H9 (cell line): ENCODE measurements at regions not wholly inside any gene's neighbourhood (a gene's known extent, or its start where the extent isn't known, plus 50 kb on each side); places are given as distances from the start of the nearest gene placed in this dataset.

Experiments used
- DNase-seq: peaks from one replicate; pipeline ENCODE4 v3.0.0-alpha.2; 2017
- H2AFZ ChIP-seq: one replicate; pipeline ENCODE4 v1.6.1; 2013; ENCODE audit warnings: mild to moderate bottlenecking, low read length, control low read depth, moderate library complexity
- H2AK5ac ChIP-seq: 2 replicates; pipeline ENCODE4 v1.6.1; 2013; ENCODE audit warnings: low read length, control low read depth, mixed read lengths; ENCODE audit not compliant: insufficient read length
- H2BK120ac ChIP-seq: one replicate; pipeline ENCODE4 v1.6.1; 2013; ENCODE audit warnings: low read depth, mild to moderate bottlenecking, low read length, control low read depth, inconsistent platforms; ENCODE audit not compliant: poor library complexity, severe bottlenecking
- H2BK12ac ChIP-seq: 2 replicates; pipeline ENCODE4 v1.6.1; 2013; ENCODE audit warnings: low read length, control low read depth, mixed read lengths, low read depth; ENCODE audit not compliant: insufficient read length
- H2BK15ac ChIP-seq: 2 replicates; pipeline ENCODE4 v1.6.1; 2013; ENCODE audit warnings: low read depth, low read length, control low read depth
- H2BK20ac ChIP-seq: one replicate; pipeline ENCODE4 v1.6.1; 2013; ENCODE audit warnings: low read depth, mild to moderate bottlenecking, low read length, control low read depth, inconsistent platforms; ENCODE audit not compliant: poor library complexity, severe bottlenecking
- H2BK5ac ChIP-seq: 2 replicates; pipeline ENCODE4 v1.6.1; 2013; ENCODE audit warnings: low read length, control low read depth, mixed read lengths; ENCODE audit not compliant: insufficient read length
- H3K14ac ChIP-seq: 2 replicates; pipeline ENCODE4 v1.6.1; 2013; ENCODE audit warnings: low read length, control low read depth; ENCODE audit not compliant: insufficient read depth
- H3K18ac ChIP-seq: 2 replicates; pipeline ENCODE4 v1.6.1; 2013; ENCODE audit warnings: low read depth, mild to moderate bottlenecking, mixed read lengths, low read length, control low read depth; ENCODE audit not compliant: insufficient read length
- H3K23ac ChIP-seq: 2 replicates; pipeline ENCODE4 v1.6.1; 2013; ENCODE audit warnings: low read length, control low read depth, mixed read lengths, low read depth; ENCODE audit not compliant: insufficient read length
- H3K23me2 ChIP-seq: 2 replicates; pipeline ENCODE4 v1.6.1; 2013; ENCODE audit warnings: low read depth, mild to moderate bottlenecking, mixed read lengths, low read length, control low read depth; ENCODE audit not compliant: insufficient read length, poor library complexity, severe bottlenecking
- H3K27ac ChIP-seq: 2 replicates; pipeline ENCODE4 v1.5.1; 2013; ENCODE audit warnings: low read length, control low read depth, mixed read lengths, low read depth; ENCODE audit not compliant: insufficient read length
- H3K27me3 ChIP-seq: 2 replicates; pipeline ENCODE4 v1.6.1; 2013; ENCODE audit warnings: low read length, control low read depth, inconsistent platforms; ENCODE audit not compliant: insufficient read depth
- H3K4ac ChIP-seq: 2 replicates; pipeline ENCODE4 v1.6.1; 2013; ENCODE audit warnings: low read depth, mild to moderate bottlenecking, control low read depth, inconsistent platforms, low read length, moderate library complexity
- H3K4me1 ChIP-seq: 2 replicates; pipeline ENCODE4 v1.6.1; 2013; ENCODE audit warnings: low read length, control low read depth, inconsistent platforms; ENCODE audit not compliant: insufficient read depth
- H3K4me2 ChIP-seq: 2 replicates; pipeline ENCODE4 v1.6.1; 2013; ENCODE audit warnings: low read length, control low read depth, mixed read lengths; ENCODE audit not compliant: insufficient read length, insufficient read depth
- H3K56ac ChIP-seq: 2 replicates; pipeline ENCODE4 v1.6.1; 2013; ENCODE audit warnings: low read depth, mild to moderate bottlenecking, mixed read lengths, low read length, control low read depth; ENCODE audit not compliant: insufficient read length
- H3K79me1 ChIP-seq: 2 replicates; pipeline ENCODE4 v1.6.1; 2013; ENCODE audit warnings: low read depth, mild to moderate bottlenecking, moderate library complexity, low read length, control low read depth, inconsistent platforms; ENCODE audit not compliant: insufficient read depth, poor library complexity, severe bottlenecking
- H3K79me2 ChIP-seq: 2 replicates; pipeline ENCODE4 v1.6.1; 2013; ENCODE audit warnings: low read length, control low read depth, inconsistent platforms; ENCODE audit not compliant: insufficient read depth
- H3K9ac ChIP-seq: 2 replicates; pipeline ENCODE4 v1.6.1; 2013; ENCODE audit warnings: low read length, control low read depth, mixed read lengths; ENCODE audit not compliant: insufficient read length; ENCODE audit errors: extremely low read depth
- H3K9me3 ChIP-seq: one replicate; pipeline ENCODE4 v1.6.1; 2013; ENCODE audit warnings: low read depth, low read length, inconsistent platforms; ENCODE audit not compliant: control insufficient read depth
- H3T11ph ChIP-seq: one replicate; pipeline ENCODE4 v1.6.1; 2013; ENCODE audit warnings: mild to moderate bottlenecking, low read length, control low read depth, inconsistent platforms
- H4K20me1 ChIP-seq: one replicate; pipeline ENCODE4 v1.6.1; 2013; ENCODE audit not compliant: control insufficient read depth, insufficient read length, insufficient read depth
- H4K5ac ChIP-seq: 2 replicates; pipeline ENCODE4 v1.6.1; 2013; ENCODE audit warnings: low read depth, mild to moderate bottlenecking, mixed read lengths, low read length, control low read depth; ENCODE audit not compliant: insufficient read length
- H4K8ac ChIP-seq: replicated peaks from 2 replicates; pipeline ENCODE4 v1.6.1; 2013; ENCODE audit warnings: low read length, control low read depth, mixed read lengths, low read depth; ENCODE audit not compliant: insufficient read length
- H4K91ac ChIP-seq: 2 replicates; pipeline ENCODE4 v1.6.1; 2013; ENCODE audit warnings: low read depth, mild to moderate bottlenecking, moderate library complexity, mixed read lengths, low read length, control low read depth; ENCODE audit not compliant: insufficient read length
- H3K27ac Mint-ChIP-seq, 3 experiments: 2 replicates in 2 of 3; 3 replicates in 1 of 3; pipeline ENCODE4 v1.8.0; 2020 to 2021; ENCODE audit warnings: mixed read lengths in 3 of 3, mild to moderate bottlenecking in 1 of 3, moderate library complexity in 1 of 3
- H3K27me3 Mint-ChIP-seq: 2 replicates; pipeline ENCODE4 v1.8.0; 2021; ENCODE audit warnings: low read depth, mild to moderate bottlenecking, moderate library complexity, mixed read lengths
- H3K36me3 Mint-ChIP-seq, 3 experiments: 2 replicates in 2 of 3; 3 replicates in 1 of 3; pipeline ENCODE4 v1.8.0; 2020 to 2021; ENCODE audit warnings: low read depth in 3 of 3, mixed read lengths in 3 of 3; ENCODE audit not compliant: insufficient read depth in 1 of 3
- H3K4me1 Mint-ChIP-seq, 2 experiments: 2 replicates each; pipeline ENCODE4 v1.8.0; 2020; ENCODE audit warnings: mixed read lengths in 2 of 2
- H3K4me3 Mint-ChIP-seq, 2 experiments: 2 replicates in 1 of 2; 3 replicates in 1 of 2; pipeline ENCODE4 v1.8.0; 2020 to 2021; ENCODE audit warnings: mild to moderate bottlenecking in 2 of 2, mixed read lengths in 2 of 2, moderate library complexity in 1 of 2
- H3K9me3 Mint-ChIP-seq, 2 experiments: 2 replicates in 1 of 2; 3 replicates in 1 of 2; pipeline ENCODE4 v1.8.0; 2020; ENCODE audit warnings: mild to moderate bottlenecking in 2 of 2, mixed read lengths in 2 of 2, moderate library complexity in 1 of 2
- CTCF ChIP-seq: fragments of 200-600 bp; sonication (generic); conservative IDR thresholded peaks from 3 replicates; pipeline ENCODE4 v1.8.0; 2021; ENCODE audit warnings: antibody characterized with exemption, mild to moderate bottlenecking

- Histone ChIP-seq H2BK12ac (no peak overlapping the region), H3K23ac (no peak overlapping the region)
- TF ChIP-seq CTCF = no peak
These were observed 835.8 kb upstream of the FLRT2 start for GRCh38 chr14:84694161-84694560.

More at GRCh38 chr14:84694161-84694560, 835.8 kb upstream of the FLRT2 start:
- H3K23me2 ChIP-seq = no peaks in the 10 kb centered on the region
- H4K8ac ChIP-seq = no peak overlapping the region
- Mint-ChIP-seq H3K4me1 (no peaks in the 10 kb centered on the region), H3K36me3 (no peaks in the 10 kb centered on the region), H3K9me3 (no peaks in the 10 kb centered on the region), H3K4me3 (no peak overlapping the region), H3K27ac (no peak overlapping the region), H3K27me3 (no peaks in the 10 kb centered on the region)
- no peaks in the 10 kb centered on the region for H4K20me1 ChIP-seq
- H3K9me3 ChIP-seq = no peaks in the 10 kb centered on the region
- H3K56ac ChIP-seq = no peak overlapping the region
- H2AK5ac ChIP-seq = no peak overlapping the region
- H2BK15ac ChIP-seq = no peak overlapping the region
- no peak overlapping the region for H3K27ac ChIP-seq
- no peak overlapping the region for H4K5ac ChIP-seq
- no peak overlapping the region for H2BK120ac ChIP-seq
- no peak overlapping the region for H3K9ac ChIP-seq
- no peak overlapping the region for H2BK20ac ChIP-seq
- no peaks in the 10 kb centered on the region for H3K79me1 ChIP-seq
- no peak for DNase-seq
- H3K14ac ChIP-seq = no peak overlapping the region
- no peak overlapping the region for H2BK5ac ChIP-seq
- no peak overlapping the region for H2AFZ ChIP-seq
- no peak overlapping the region for H3T11ph ChIP-seq
- no peak overlapping the region for H3K18ac ChIP-seq
- H3K79me2 ChIP-seq = no peaks in the 10 kb centered on the region
- H3K4me2 ChIP-seq = no peak overlapping the region
- H3K4me1 ChIP-seq = no peaks in the 10 kb centered on the region
- H3K27me3 ChIP-seq = no peaks in the 10 kb centered on the region
- H3K4ac ChIP-seq = no peak overlapping the region
- H4K91ac ChIP-seq = no peak overlapping the region
